ENCODE measurements at regions not wholly inside any gene's neighbourhood (a gene's known extent, or its start where the extent isn't known, plus 50 kb on each side); places are given as distances from the start of the nearest gene placed in this dataset.

- no peak for TF ChIP-seq SRF (IDR thresholded peaks at IDR 0.05; ENCODE audit: low read depth in 2 of 2, low read length in 2 of 2)
- no peak for TF ChIP-seq ATF2 (IDR thresholded peaks at IDR 0.05; ENCODE audit: low read length)
- TF ChIP-seq CTCF (IDR thresholded peaks at IDR 0.05 in 2 of 3, conservative IDR thresholded peaks at IDR 0.05 in 1 of 3; ENCODE audit: control insufficient read depth in 2 of 3, extremely low read depth in 1 of 3, insufficient read depth in 1 of 3, low read depth in 3 of 3, low read length in 3 of 3), result no peak
- TF ChIP-seq, protein P1, sequence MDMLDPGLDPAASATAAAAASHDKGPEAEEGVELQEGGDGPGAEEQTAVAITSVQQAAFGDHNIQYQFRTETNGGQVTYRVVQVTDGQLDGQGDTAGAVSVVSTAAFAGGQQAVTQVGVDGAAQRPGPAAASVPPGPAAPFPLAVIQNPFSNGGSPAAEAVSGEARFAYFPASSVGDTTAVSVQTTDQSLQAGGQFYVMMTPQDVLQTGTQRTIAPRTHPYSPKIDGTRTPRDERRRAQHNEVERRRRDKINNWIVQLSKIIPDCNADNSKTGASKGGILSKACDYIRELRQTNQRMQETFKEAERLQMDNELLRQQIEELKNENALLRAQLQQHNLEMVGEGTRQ (IDR thresholded peaks at IDR 0.05; ENCODE audit: borderline replicate concordance, low read depth, low read length), result no peak
- no peak for TF ChIP-seq POLR2AphosphoS2 (IDR thresholded peaks at IDR 0.05; ENCODE audit: low read depth, low read length)
- TF ChIP-seq EED (IDR thresholded peaks at IDR 0.05; ENCODE audit: low read depth), result no peak
- TF ChIP-seq CHD4 (IDR thresholded peaks at IDR 0.05), result no peak
- TF ChIP-seq POLR2A (IDR thresholded peaks at IDR 0.05; ENCODE audit: low read depth, low read length), result no peak
- no peak for TF ChIP-seq NFYA (IDR thresholded peaks at IDR 0.05; ENCODE audit: borderline replicate concordance, low read depth, low read length)
- TF ChIP-seq, protein P2, sequence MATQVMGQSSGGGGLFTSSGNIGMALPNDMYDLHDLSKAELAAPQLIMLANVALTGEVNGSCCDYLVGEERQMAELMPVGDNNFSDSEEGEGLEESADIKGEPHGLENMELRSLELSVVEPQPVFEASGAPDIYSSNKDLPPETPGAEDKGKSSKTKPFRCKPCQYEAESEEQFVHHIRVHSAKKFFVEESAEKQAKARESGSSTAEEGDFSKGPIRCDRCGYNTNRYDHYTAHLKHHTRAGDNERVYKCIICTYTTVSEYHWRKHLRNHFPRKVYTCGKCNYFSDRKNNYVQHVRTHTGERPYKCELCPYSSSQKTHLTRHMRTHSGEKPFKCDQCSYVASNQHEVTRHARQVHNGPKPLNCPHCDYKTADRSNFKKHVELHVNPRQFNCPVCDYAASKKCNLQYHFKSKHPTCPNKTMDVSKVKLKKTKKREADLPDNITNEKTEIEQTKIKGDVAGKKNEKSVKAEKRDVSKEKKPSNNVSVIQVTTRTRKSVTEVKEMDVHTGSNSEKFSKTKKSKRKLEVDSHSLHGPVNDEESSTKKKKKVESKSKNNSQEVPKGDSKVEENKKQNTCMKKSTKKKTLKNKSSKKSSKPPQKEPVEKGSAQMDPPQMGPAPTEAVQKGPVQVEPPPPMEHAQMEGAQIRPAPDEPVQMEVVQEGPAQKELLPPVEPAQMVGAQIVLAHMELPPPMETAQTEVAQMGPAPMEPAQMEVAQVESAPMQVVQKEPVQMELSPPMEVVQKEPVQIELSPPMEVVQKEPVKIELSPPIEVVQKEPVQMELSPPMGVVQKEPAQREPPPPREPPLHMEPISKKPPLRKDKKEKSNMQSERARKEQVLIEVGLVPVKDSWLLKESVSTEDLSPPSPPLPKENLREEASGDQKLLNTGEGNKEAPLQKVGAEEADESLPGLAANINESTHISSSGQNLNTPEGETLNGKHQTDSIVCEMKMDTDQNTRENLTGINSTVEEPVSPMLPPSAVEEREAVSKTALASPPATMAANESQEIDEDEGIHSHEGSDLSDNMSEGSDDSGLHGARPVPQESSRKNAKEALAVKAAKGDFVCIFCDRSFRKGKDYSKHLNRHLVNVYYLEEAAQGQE (IDR thresholded peaks at IDR 0.05; ENCODE audit: low read depth, low read length), result no peak
- TF ChIP-seq RBBP5 (conservative IDR thresholded peaks at IDR 0.05), result no peak
- TF ChIP-seq FOXM1 (IDR thresholded peaks at IDR 0.05; ENCODE audit: low read depth, low read length), result no peak
These were observed 143.6 kb upstream of the DST start for GRCh38 chr6:56786256-56786655.
